Breast epithelium (tissue), 4 donors: ENCODE measurements at regions not wholly inside any gene's neighbourhood (a gene's known extent, or its start where the extent isn't known, plus 50 kb on each side); places are given as distances from the start of the nearest gene placed in this dataset.

Experiments used
- DNase-seq, 2 donors: peaks; one replicate each; pipeline ENCODE4 v3.0.0-alpha.2; 2019; ENCODE audit warnings: low spot score in 2 of 2
- H3K27ac ChIP-seq, 2 donors: fragments of 200-600 bp; sonication (generic) in 1 of 2; one replicate each; pipeline ENCODE4 v1.5.1; 2016 to 2019; ENCODE audit warnings: mild to moderate bottlenecking in 1 of 2
- H3K27me3 ChIP-seq, 2 donors: fragments of 200-600 bp; sonication (generic) in 1 of 2; one replicate each; pipeline versions ENCODE4 v1.5.1 to v1.6.0; 2017 to 2019; ENCODE audit warnings: control low read depth in 1 of 2, mild to moderate bottlenecking in 1 of 2
- H3K36me3 ChIP-seq: fragments of 200-600 bp; one replicate; pipeline ENCODE4 v1.5.1; 2019
- H3K4me1 ChIP-seq, 2 donors: fragments of 200-600 bp; sonication (generic); one replicate each; pipeline ENCODE4 v1.5.1; 2016 to 2019; ENCODE audit warnings: control low read depth in 1 of 2
- H3K4me3 ChIP-seq, 3 donors: fragments of 200-600 bp; sonication (generic); 1 replicate in 2 of 3; 2 replicates in 1 of 3; pipeline ENCODE4 v1.5.1; 2016 to 2019; ENCODE audit warnings: mild to moderate bottlenecking in 3 of 3, moderate library complexity in 2 of 3
- H3K9me3 ChIP-seq, 2 donors: fragments of 200-600 bp; sonication (generic) in 1 of 2; one replicate each; pipeline ENCODE4 v1.5.1; 2016 to 2019; ENCODE audit warnings: control low read depth in 1 of 2
- POLR2A ChIP-seq: fragments of 450-650 bp; IDR thresholded peaks from one replicate; pipeline ENCODE4 v1.6.1; 2016; ENCODE audit warnings: antibody characterized with exemption, mild to moderate bottlenecking, moderate library complexity
- POLR2AphosphoS5 ChIP-seq, 3 donors: sonication (generic); formaldehyde crosslinking; IDR thresholded peaks; one replicate each; pipeline ENCODE4 v1.6.1; 2017; ENCODE audit warnings: antibody characterized with exemption in 3 of 3
- intact Hi-C: fragments of 100-400 bp; cut with DNase I; formaldehyde crosslinking; loops from one replicate; pipeline ENCODE4 v1.15.1; 2023; ENCODE audit warnings: low total_unique reads
- TF ChIP-seq, protein P1 (sequence below), 3 donors: fragments of 450-650 bp; IDR thresholded peaks; one replicate each; pipeline ENCODE4 v1.5.1; 2016 to 2017; ENCODE audit warnings: antibody characterized with exemption in 3 of 3, mild to moderate bottlenecking in 3 of 3, moderate library complexity in 3 of 3

DNA sequence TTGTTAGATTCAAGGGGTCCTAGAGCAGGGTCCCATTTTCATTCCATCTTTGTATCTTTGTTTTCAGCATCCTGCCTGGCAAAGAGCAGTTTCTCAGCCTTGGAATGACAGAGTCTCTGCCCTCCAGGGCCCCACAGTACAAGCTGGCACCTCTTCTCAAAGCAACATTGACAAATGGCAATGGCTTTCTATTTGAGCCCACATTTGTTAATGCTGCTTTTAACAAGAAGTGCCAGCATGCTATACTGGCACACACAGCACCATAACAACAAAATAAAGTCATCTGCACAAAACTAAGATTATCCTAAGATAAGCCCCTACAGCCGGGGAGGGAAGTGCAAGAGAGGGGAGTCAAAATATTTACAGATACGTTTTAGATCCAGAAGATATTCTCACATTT is 309.7 kb upstream of the C11orf87 start:
- Histone ChIP-seq H3K36me3 (no peaks in the 10 kb centered on the region), H3K27ac (no peak overlapping the region), H3K9me3 (no peaks in the 10 kb centered on the region), H3K27me3 (no peaks in the 10 kb centered on the region), H3K4me1 (no peaks in the 10 kb centered on the region), H3K4me3 (no peak overlapping the region)
- DNase-seq = no peak
- intact Hi-C loops = no loop called here
- TF ChIP-seq, protein P1, sequence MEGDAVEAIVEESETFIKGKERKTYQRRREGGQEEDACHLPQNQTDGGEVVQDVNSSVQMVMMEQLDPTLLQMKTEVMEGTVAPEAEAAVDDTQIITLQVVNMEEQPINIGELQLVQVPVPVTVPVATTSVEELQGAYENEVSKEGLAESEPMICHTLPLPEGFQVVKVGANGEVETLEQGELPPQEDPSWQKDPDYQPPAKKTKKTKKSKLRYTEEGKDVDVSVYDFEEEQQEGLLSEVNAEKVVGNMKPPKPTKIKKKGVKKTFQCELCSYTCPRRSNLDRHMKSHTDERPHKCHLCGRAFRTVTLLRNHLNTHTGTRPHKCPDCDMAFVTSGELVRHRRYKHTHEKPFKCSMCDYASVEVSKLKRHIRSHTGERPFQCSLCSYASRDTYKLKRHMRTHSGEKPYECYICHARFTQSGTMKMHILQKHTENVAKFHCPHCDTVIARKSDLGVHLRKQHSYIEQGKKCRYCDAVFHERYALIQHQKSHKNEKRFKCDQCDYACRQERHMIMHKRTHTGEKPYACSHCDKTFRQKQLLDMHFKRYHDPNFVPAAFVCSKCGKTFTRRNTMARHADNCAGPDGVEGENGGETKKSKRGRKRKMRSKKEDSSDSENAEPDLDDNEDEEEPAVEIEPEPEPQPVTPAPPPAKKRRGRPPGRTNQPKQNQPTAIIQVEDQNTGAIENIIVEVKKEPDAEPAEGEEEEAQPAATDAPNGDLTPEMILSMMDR (IDR thresholded peaks at IDR 0.05) = no peak
- TF ChIP-seq POLR2A = no peak
- no peak for TF ChIP-seq POLR2AphosphoS5 (IDR thresholded peaks at IDR 0.05)

DNA sequence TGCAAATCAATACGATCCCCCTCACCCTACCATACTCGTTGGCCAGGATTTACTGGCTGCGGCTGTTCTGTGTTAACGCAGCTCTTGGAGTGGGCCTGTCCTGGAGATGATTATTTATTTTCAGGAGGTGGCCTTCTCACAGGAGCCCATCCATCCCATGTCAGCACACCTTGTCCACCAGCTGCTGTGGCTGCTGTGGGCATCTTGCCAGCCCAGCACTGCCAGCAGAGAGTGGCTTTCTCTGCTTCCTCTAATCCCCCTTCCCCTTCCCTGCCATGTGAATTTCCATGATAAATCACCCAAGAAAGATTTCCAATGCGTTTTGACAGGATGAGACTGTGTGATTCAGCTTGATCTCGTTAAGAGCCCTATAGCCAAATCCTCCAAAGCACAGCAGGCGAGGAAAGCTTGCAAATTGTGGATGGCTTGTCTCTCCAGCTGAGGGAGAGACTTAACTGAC is 309.1 kb upstream of the C11orf87 start:
- no peak for DNase-seq
- intact Hi-C loops = no loop called here
- Histone ChIP-seq H3K36me3 (no peaks in the 10 kb centered on the region), H3K4me1 (no peaks in the 10 kb centered on the region), H3K9me3 (no peaks in the 10 kb centered on the region), H3K27ac (no peak overlapping the region), H3K27me3 (no peaks in the 10 kb centered on the region), H3K4me3 (no peak overlapping the region)
- TF ChIP-seq POLR2AphosphoS5 (IDR thresholded peaks at IDR 0.05) = no peak

DNA sequence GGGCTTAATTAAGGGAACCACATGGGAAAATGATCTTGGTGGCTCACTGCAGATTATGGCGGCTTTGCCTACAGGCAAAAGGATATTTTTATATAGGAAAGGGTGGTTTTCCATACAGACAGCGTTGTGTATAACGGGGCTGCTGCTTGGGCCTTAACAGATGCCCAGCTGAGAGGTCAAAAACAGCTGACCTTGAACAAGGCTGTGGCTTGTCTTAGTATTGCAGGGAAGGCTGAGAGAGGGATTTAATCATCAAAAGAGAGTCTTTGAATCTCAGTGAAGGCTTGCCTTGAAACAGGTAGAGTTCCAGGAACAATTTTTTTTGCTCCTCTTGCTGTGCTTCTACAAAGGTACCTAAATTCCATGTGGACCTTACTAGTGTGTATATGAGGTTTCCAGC is 301.6 kb upstream of the C11orf87 start:
- Histone ChIP-seq H3K9me3 (no peaks in the 10 kb centered on the region), H3K36me3 (no peaks in the 10 kb centered on the region), H3K27ac (no peak overlapping the region), H3K4me1 (no peaks in the 10 kb centered on the region), H3K27me3 (no peaks in the 10 kb centered on the region), H3K4me3 (no peak overlapping the region)
- no peak for DNase-seq
- TF ChIP-seq POLR2A = no peak
- no peak for TF ChIP-seq POLR2AphosphoS5 (IDR thresholded peaks at IDR 0.05)
- TF ChIP-seq, protein P1 (IDR thresholded peaks at IDR 0.05) = no peak
- intact Hi-C loops = no loop called here

DNA sequence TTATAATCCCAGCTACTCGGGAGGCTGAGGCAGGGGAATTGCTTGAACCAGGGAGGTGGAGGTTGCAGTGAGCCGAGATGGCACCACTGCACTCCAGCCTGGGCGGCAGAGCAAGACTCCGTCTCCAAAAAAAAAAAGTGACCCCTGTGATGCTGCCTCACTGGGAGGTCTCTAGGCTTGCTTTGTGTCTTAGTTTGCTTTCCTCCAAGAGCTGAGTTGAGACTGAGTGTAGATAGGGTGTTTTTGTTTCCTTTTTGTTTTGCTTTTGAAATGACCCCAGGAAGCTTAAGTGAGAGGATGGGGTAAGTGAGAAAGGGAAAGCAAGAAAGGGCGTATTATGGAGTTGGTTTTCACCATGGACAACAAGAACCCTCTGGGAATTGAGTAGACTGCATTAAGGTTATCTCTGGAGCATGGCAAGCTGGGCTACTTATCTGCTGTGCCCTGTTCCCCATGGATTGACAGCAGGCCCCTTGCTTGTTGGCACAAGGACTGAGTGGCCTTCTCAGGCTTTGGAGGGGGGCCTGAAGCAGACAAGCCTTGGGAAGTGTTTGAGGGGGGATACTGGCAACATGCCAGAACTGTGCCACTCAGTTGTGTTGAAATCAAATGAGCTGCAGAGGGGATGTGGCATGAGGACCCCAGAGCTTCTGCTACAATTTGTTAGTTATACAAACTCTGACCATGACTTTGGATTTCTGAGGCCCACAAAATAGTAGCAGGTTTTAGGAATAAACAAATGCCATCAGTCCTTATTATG is 300.6 kb upstream of the C11orf87 start:
- no peaks in the 10 kb centered on the region for H3K9me3 ChIP-seq
- no peaks in the 10 kb centered on the region for H3K27me3 ChIP-seq
- no peaks in the 10 kb centered on the region for H3K4me1 ChIP-seq
- TF ChIP-seq, protein P1 (IDR thresholded peaks at IDR 0.05) = no peak
- TF ChIP-seq POLR2A = no peak
- TF ChIP-seq POLR2AphosphoS5 (IDR thresholded peaks at IDR 0.05) = no peak
- no peak for DNase-seq
- no peak overlapping the region for H3K27ac ChIP-seq
- H3K36me3 ChIP-seq = no peaks in the 10 kb centered on the region
- intact Hi-C loops = no loop called here
- no peak overlapping the region for H3K4me3 ChIP-seq

DNA sequence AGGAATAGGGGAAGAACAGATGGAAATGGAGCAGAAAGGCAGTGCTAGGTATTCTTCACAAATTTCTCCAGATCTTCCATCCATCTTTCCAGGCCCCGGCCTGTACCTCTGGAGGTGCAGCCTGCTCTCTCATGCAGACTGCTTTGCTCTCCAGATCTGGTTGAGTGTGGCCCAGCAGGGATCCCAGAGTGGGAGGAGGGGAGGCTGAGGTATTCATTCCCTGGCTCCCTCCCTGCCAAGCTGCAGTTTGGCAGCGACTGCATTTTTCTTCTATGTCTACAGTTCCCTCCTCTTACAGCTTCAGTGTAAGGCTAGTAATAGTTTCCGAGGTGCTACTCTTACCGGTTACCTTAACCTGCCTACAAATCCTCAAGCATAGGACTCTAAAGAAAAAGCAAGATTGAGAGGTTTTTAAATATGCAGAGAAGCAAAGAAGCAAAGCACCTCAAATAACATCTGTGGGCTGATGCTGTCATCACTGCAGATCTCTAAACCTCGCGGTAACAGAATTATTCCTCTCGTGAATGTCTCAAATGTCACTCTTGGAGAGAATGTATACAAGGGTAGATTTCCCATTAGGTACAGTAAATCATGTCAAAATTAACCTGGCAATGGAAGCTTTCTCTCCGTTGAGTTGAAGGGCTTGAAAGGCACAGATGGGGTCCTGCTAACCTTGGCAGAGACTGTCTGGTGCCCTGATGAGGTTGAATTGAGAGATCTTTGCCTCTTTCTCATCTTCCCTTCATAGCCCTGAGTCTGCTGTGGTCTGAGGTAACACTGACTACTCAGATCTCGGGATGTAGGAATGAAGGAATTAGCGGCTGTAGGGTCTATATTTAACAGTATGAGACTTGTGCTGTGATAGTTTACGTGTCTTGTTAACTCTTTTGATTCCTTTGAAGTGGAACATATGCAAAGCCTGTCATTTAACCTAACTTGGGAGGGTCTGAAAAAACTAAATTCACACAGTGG is 297.9 kb upstream of the C11orf87 start:
- Histone ChIP-seq H3K27me3 (no peaks in the 10 kb centered on the region), H3K4me1 (no peaks in the 10 kb centered on the region), H3K36me3 (no peaks in the 10 kb centered on the region), H3K9me3 (no peaks in the 10 kb centered on the region), H3K27ac (no peak overlapping the region), H3K4me3 (no peak overlapping the region)
- TF ChIP-seq POLR2AphosphoS5 (IDR thresholded peaks at IDR 0.05) = no peak
- TF ChIP-seq, protein P1 (IDR thresholded peaks at IDR 0.05) = no peak
- no peak for TF ChIP-seq POLR2A
- DNase-seq = no peak
- intact Hi-C loops = no loop called here
